HepG2 (cell line): ENCODE measurements at regions not wholly inside any gene's neighbourhood (a gene's known extent, or its start where the extent isn't known, plus 50 kb on each side); places are given as distances from the start of the nearest gene placed in this dataset.

Experiments used
- ATAC-seq: fragments of 200-7000 bp; cut with Tn5 transposase; 3 replicates; pipeline ENCODE4 v1.9.1; 2020; ENCODE audit warnings: mild to moderate bottlenecking, moderate library complexity
- BruUV-seq: library from RNA; stranded (reverse); fragments of 400-500 nt; replicated peaks from 2 replicates; lab custom pipeline; 2021; lab: Mats Ljungman, UMichigan
- CTCF ChIA-PET: fragments of 300-600 bp; formaldehyde crosslinking; extraction: SDS; loops from one replicate; lab custom pipeline; 2021; ENCODE audit warnings: low total read pairs, inconsistent platforms, low intra/inter-chr PET ratio; lab: Yijun Ruan, JAX
- POLR2A ChIA-PET: fragments of 350-600 bp; sonication (Branson Sonifier 250); formaldehyde crosslinking; loops from one replicate; lab custom pipeline; 2020; ENCODE audit warnings: antibody characterized with exemption, inconsistent platforms; lab: Yijun Ruan, JAX
- DNase-seq: peaks from one replicate; pipeline ENCODE4 v3.0.0-alpha.2; 2015; ENCODE audit warnings: low spot score
- FAIRE-seq: peaks from 3 replicates; lab custom pipeline; 2011; peaks lifted over from hg19 to GRCh38; lab: Jason Lieb, UNC
- H2AFZ ChIP-seq: one replicate; pipeline ENCODE4 v1.6.1; 2011; ENCODE audit warnings: low read length, inconsistent platforms
- H3K27ac ChIP-seq: fragments of 300-600 bp; 3 replicates; pipeline ENCODE4 v1.8.0; 2011; ENCODE audit warnings: mixed run types, mild to moderate bottlenecking, mixed read lengths, low read length, inconsistent platforms; ENCODE audit not compliant: insufficient read depth; ENCODE audit errors: extremely low read length
- H3K27me3 ChIP-seq, 2 experiments: fragments of 200-600 bp in 1 of 2; 2 replicates in 1 of 2; 3 replicates in 1 of 2; pipeline versions ENCODE4 v1.6.0 to v1.8.0; 2011; ENCODE audit warnings: low read length in 2 of 2, mild to moderate bottlenecking in 2 of 2, moderate library complexity in 2 of 2, inconsistent platforms in 1 of 2; ENCODE audit not compliant: insufficient read depth in 2 of 2, control insufficient read depth in 1 of 2
- H3K36me3 ChIP-seq, 2 experiments: fragments of 200-600 bp in 1 of 2; replicated peaks in 1 of 2; 2 replicates in 1 of 2; 3 replicates in 1 of 2; pipeline versions ENCODE4 v1.5.1 to v1.8.0; 2011; ENCODE audit warnings: low read length in 2 of 2, inconsistent platforms in 1 of 2; ENCODE audit not compliant: insufficient read depth in 2 of 2, control insufficient read depth in 1 of 2
- H3K4me1 ChIP-seq: 2 replicates; pipeline ENCODE4 v1.5.1; 2012; ENCODE audit warnings: low read length, inconsistent platforms; ENCODE audit not compliant: insufficient read depth
- H3K4me2 ChIP-seq: 2 replicates; pipeline ENCODE4 v1.6.0; 2011; ENCODE audit warnings: low read depth, low read length, inconsistent platforms
- H3K4me3 ChIP-seq, 3 experiments: fragments of 200-600 bp in 1 of 3; sonication (generic), shearing (Covaris generic) in 1 of 3; replicated peaks in 1 of 3; 2 replicates each; pipeline ENCODE4 v1.5.1; 2011 to 2016; ENCODE audit warnings: low read length in 3 of 3, inconsistent platforms in 2 of 3, low read depth in 2 of 3, mild to moderate bottlenecking in 2 of 3, control low read depth in 1 of 3, mixed read lengths in 1 of 3; ENCODE audit not compliant: insufficient read depth in 1 of 3
- H3K79me2 ChIP-seq: one replicate; pipeline ENCODE4 v1.6.1; 2011; ENCODE audit warnings: low read length, inconsistent platforms; ENCODE audit not compliant: insufficient read depth
- H3K9ac ChIP-seq: 2 replicates; pipeline ENCODE4 v1.6.0; 2011; ENCODE audit warnings: mild to moderate bottlenecking, low read depth, low read length, inconsistent platforms; ENCODE audit not compliant: insufficient read depth
- H3K9me3 ChIP-seq: 2 replicates; pipeline ENCODE4 v1.5.1; 2012; ENCODE audit warnings: mild to moderate bottlenecking, low read length
- H4K20me1 ChIP-seq: 2 replicates; pipeline ENCODE4 v1.6.0; 2011; ENCODE audit warnings: inconsistent platforms, mild to moderate bottlenecking, low read length, moderate library complexity; ENCODE audit not compliant: insufficient read depth
- CBX2 ChIP-seq, 2 experiments: fragments of 200-600 bp in 1 of 2; sonication (generic); formaldehyde crosslinking in 1 of 2; IDR thresholded peaks; 2 replicates each; pipeline versions ENCODE4 v1.7.0 to v1.8.1; 2018 to 2022; ENCODE audit warnings: low read depth in 2 of 2, low read length in 1 of 2, mild to moderate bottlenecking in 1 of 2, missing genetic modification reagents in 1 of 2
- CCDC6 ChIP-seq: sonication (generic); formaldehyde crosslinking; IDR thresholded peaks from 2 replicates; pipeline ENCODE4 v1.8.1; 2022; ENCODE audit warnings: mild to moderate bottlenecking, missing genetic modification reagents, moderate library complexity
- GFI1 ChIP-seq: sonication (generic); formaldehyde crosslinking; IDR thresholded peaks from 2 replicates; pipeline ENCODE4 v1.5.0; 2020; ENCODE audit warnings: missing genetic modification reagents, mild to moderate bottlenecking, borderline replicate concordance
- MIER2 ChIP-seq: IDR thresholded peaks from 2 replicates; pipeline ENCODE4 v1.6.1; 2016; ENCODE audit warnings: missing biosample characterization, missing genetic modification reagents
- THAP11 ChIP-seq: IDR thresholded peaks from 2 replicates; pipeline ENCODE4 v1.6.1; 2016; ENCODE audit warnings: missing biosample characterization, missing genetic modification reagents
- XBP1 ChIP-seq: sonication (generic); formaldehyde crosslinking; IDR thresholded peaks from 2 replicates; pipeline ENCODE4 v1.5.0; 2020; ENCODE audit warnings: missing genetic modification reagents
- XRCC5 ChIP-seq: fragments of 200-400 bp; formaldehyde crosslinking; optimal IDR thresholded peaks from 2 replicates; pipeline ENCODE3; 2017; ENCODE audit warnings: mild to moderate bottlenecking, low read length
- ZMYM4 ChIP-seq: sonication (generic); formaldehyde crosslinking; IDR thresholded peaks from 2 replicates; pipeline ENCODE4 v1.8.1; 2023; ENCODE audit warnings: mild to moderate bottlenecking, missing genetic modification reagents
- ZNF18 ChIP-seq: sonication (generic); formaldehyde crosslinking; IDR thresholded peaks from 2 replicates; pipeline ENCODE4 v1.8.0; 2022; ENCODE audit warnings: mild to moderate bottlenecking, missing genetic modification reagents; ENCODE audit not compliant: insufficient replicate concordance
- ZNF235 ChIP-seq: sonication (generic); formaldehyde crosslinking; IDR thresholded peaks from 2 replicates; pipeline ENCODE4 v1.8.1; 2023; ENCODE audit warnings: mild to moderate bottlenecking, missing genetic modification reagents, borderline replicate concordance
- ZNF337 ChIP-seq: sonication (generic); formaldehyde crosslinking; IDR thresholded peaks from 2 replicates; pipeline ENCODE4 v1.5.1; 2020; ENCODE audit warnings: missing genetic modification reagents, low read depth, mild to moderate bottlenecking, borderline replicate concordance
- ZNF564 ChIP-seq: sonication (generic); formaldehyde crosslinking; IDR thresholded peaks from 2 replicates; pipeline ENCODE4 v1.8.1; 2023; ENCODE audit warnings: mild to moderate bottlenecking, missing genetic modification reagents
- ZNF75D ChIP-seq: sonication (generic); formaldehyde crosslinking; IDR thresholded peaks from 2 replicates; pipeline ENCODE4 v1.8.1; 2023; ENCODE audit warnings: missing genetic modification reagents, mild to moderate bottlenecking, borderline replicate concordance
- ZNF761 ChIP-seq: sonication (generic); formaldehyde crosslinking; conservative IDR thresholded peaks from 2 replicates; pipeline ENCODE4 v1.4.0; 2020; ENCODE audit warnings: mild to moderate bottlenecking, missing genetic modification reagents
- WGBS: methylation state at CpG from one replicate; pipeline ENCODE4 v1.1.6; 2017; ENCODE audit warnings: low lambda C conversion rate; 5-methylcytosine and 5-hydroxymethylcytosine counted together
- in situ Hi-C: cut with HindIII; loops from 2 replicates; pipeline ENCODE4 v1.10.0; 2017; ENCODE audit warnings: low pct_unique_long_range_greater_than_20kb; ENCODE audit not compliant: extremely low pct_ligation_motif_present
- intact Hi-C: fragments of 100-400 bp; cut with micrococcal nuclease; formaldehyde crosslinking; loops from one replicate; pipeline ENCODE4 v1.10.0; 2022; ENCODE audit not compliant: unreplicated experiment
- TF ChIP-seq, protein P1 (sequence below): sonication (generic); formaldehyde crosslinking; IDR thresholded peaks from 2 replicates; pipeline ENCODE4 v1.5.0; 2020; ENCODE audit warnings: missing genetic modification reagents, mild to moderate bottlenecking, borderline replicate concordance
- TF ChIP-seq, protein P2 (sequence below): sonication (generic); formaldehyde crosslinking; IDR thresholded peaks from 2 replicates; pipeline ENCODE4 v1.8.1; 2023; ENCODE audit warnings: mild to moderate bottlenecking, missing genetic modification reagents
- TF ChIP-seq, protein P3 (sequence below): sonication (generic); formaldehyde crosslinking; IDR thresholded peaks from 2 replicates; pipeline ENCODE4 v1.5.1; 2020; ENCODE audit warnings: mild to moderate bottlenecking, missing genetic modification reagents, borderline replicate concordance

GRCh38 chr20:4559906-4560305 lies 126.3 kb upstream of the PRNP start:
- DNase-seq (no peak), FAIRE-seq (no peak), ATAC-seq (no peak)
- Histone ChIP-seq H3K27me3 (no peaks in the 10 kb centered on the region), H2AFZ (no peak overlapping the region), H3K9me3 (no peaks in the 10 kb centered on the region), H3K36me3 (no peaks in the 10 kb centered on the region), H3K9ac (no peak overlapping the region), H3K4me3 (no peak overlapping the region), H3K79me2 (no peaks in the 10 kb centered on the region), H3K27ac (no peak overlapping the region), H4K20me1 (no peaks in the 10 kb centered on the region), H3K4me1 (no peaks in the 10 kb centered on the region), H3K4me2 (no peak overlapping the region)
- in situ Hi-C loops = no loop called here
- intact Hi-C loops = no loop called here
- TF ChIP-seq XRCC5 (no peak), ZNF564 (no peak), ZNF761 (CRISPR knock-in tag) (no peak), MIER2 (CRISPR knock-in tag) (no peak), ZNF337 (CRISPR knock-in tag) (no peak), THAP11 (no peak), GFI1 (no peak), ZNF235 (CRISPR knock-in tag) (no peak), ZNF75D (CRISPR knock-in tag) (no peak), ZNF18 (CRISPR knock-in tag) (no peak), XBP1 (CRISPR knock-in tag) (no peak), ZMYM4 (no peak), CBX2 (IDR thresholded peaks at IDR 0.05; ENCODE audit: low read depth, low read length) (no peak), CBX2 (CRISPR knock-in tag; IDR thresholded peaks at IDR 0.05; ENCODE audit: low read depth) (no peak), CCDC6 (no peak)
- TF ChIP-seq, protein P1, sequence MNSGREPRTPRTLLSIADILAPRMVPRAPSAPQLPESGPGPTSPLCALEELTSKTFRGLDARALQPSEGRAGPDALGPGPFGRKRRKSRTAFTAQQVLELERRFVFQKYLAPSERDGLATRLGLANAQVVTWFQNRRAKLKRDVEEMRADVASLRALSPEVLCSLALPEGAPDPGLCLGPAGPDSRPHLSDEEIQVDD (CRISPR knock-in tag) = no peak
- TF ChIP-seq, protein P2, sequence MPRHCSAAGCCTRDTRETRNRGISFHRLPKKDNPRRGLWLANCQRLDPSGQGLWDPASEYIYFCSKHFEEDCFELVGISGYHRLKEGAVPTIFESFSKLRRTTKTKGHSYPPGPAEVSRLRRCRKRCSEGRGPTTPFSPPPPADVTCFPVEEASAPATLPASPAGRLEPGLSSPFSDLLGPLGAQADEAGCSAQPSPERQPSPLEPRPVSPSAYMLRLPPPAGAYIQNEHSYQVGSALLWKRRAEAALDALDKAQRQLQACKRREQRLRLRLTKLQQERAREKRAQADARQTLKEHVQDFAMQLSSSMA = no peak
- TF ChIP-seq, protein P3, sequence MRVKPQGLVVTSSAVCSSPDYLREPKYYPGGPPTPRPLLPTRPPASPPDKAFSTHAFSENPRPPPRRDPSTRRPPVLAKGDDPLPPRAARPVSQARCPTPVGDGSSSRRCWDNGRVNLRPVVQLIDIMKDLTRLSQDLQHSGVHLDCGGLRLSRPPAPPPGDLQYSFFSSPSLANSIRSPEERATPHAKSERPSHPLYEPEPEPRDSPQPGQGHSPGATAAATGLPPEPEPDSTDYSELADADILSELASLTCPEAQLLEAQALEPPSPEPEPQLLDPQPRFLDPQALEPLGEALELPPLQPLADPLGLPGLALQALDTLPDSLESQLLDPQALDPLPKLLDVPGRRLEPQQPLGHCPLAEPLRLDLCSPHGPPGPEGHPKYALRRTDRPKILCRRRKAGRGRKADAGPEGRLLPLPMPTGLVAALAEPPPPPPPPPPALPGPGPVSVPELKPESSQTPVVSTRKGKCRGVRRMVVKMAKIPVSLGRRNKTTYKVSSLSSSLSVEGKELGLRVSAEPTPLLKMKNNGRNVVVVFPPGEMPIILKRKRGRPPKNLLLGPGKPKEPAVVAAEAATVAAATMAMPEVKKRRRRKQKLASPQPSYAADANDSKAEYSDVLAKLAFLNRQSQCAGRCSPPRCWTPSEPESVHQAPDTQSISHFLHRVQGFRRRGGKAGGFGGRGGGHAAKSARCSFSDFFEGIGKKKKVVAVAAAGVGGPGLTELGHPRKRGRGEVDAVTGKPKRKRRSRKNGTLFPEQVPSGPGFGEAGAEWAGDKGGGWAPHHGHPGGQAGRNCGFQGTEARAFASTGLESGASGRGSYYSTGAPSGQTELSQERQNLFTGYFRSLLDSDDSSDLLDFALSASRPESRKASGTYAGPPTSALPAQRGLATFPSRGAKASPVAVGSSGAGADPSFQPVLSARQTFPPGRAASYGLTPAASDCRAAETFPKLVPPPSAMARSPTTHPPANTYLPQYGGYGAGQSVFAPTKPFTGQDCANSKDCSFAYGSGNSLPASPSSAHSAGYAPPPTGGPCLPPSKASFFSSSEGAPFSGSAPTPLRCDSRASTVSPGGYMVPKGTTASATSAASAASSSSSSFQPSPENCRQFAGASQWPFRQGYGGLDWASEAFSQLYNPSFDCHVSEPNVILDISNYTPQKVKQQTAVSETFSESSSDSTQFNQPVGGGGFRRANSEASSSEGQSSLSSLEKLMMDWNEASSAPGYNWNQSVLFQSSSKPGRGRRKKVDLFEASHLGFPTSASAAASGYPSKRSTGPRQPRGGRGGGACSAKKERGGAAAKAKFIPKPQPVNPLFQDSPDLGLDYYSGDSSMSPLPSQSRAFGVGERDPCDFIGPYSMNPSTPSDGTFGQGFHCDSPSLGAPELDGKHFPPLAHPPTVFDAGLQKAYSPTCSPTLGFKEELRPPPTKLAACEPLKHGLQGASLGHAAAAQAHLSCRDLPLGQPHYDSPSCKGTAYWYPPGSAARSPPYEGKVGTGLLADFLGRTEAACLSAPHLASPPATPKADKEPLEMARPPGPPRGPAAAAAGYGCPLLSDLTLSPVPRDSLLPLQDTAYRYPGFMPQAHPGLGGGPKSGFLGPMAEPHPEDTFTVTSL = no peak
- ChIA-PET CTCF (no interaction called here), POLR2A (no interaction called here)
- BruUV-seq = no TSS peak
- 2% methylated on average over 2 of the region's 2 CpGs for WGBS
